ENCODE measurements at regions not wholly inside any gene's neighbourhood (a gene's known extent, or its start where the extent isn't known, plus 50 kb on each side); places are given as distances from the start of the nearest gene placed in this dataset.
"Not testable (repeated sequence)": the region's sequence is repeated elsewhere in the genome, so short reads cannot be mapped to it uniquely, and the experiment has no call there.

- no CpG with 5 or more reads among the region's 1 CpG for WGBS, 2 experiments (ENCODE audit: insufficient coverage in 2 of 2)
- no peaks in the 10 kb centered on the region for H3K36me3 ChIP-seq (ENCODE audit: control insufficient read depth, insufficient read depth, low read length)
- no peak overlapping the region for H3K4me3 ChIP-seq (ENCODE audit: extremely low read depth, insufficient read depth, low read length, poor library complexity, severe bottlenecking)
- no peaks in the 10 kb centered on the region for H3K4me1 ChIP-seq (ENCODE audit: control insufficient read depth, insufficient read depth, low read length, poor library complexity, severe bottlenecking)
- no peak overlapping the region for H3K27ac ChIP-seq (ENCODE audit: low read depth, low read length, severe bottlenecking)
- H3K9me3 ChIP-seq (ENCODE audit: control insufficient read depth, low read length), result peaks cover 3% of the 10 kb centered on the region
Observed at GRCh38 chrX:35461164-35461563, 337.0 kb upstream of the MAGEB16 start.

GRCh38 chrX:35496671-35497070 is 301.5 kb upstream of the MAGEB16 start:
- WGBS, 2 experiments (ENCODE audit: insufficient coverage in 2 of 2), result 78 to 86% methylated on average over 5 of the region's 7 CpGs
- H3K4me1 ChIP-seq (ENCODE audit: control insufficient read depth, insufficient read depth, low read length, poor library complexity, severe bottlenecking); H3K36me3 ChIP-seq (ENCODE audit: control insufficient read depth, insufficient read depth, low read length); H3K27ac ChIP-seq (ENCODE audit: low read depth, low read length, severe bottlenecking); H3K4me3 ChIP-seq (ENCODE audit: extremely low read depth, insufficient read depth, low read length, poor library complexity, severe bottlenecking); H3K9me3 ChIP-seq (ENCODE audit: control insufficient read depth, low read length): not testable (repeated sequence)

- H3K4me3 ChIP-seq (ENCODE audit: extremely low read depth, insufficient read depth, low read length, poor library complexity, severe bottlenecking); H3K4me1 ChIP-seq (ENCODE audit: control insufficient read depth, insufficient read depth, low read length, poor library complexity, severe bottlenecking); H3K36me3 ChIP-seq (ENCODE audit: control insufficient read depth, insufficient read depth, low read length); H3K9me3 ChIP-seq (ENCODE audit: control insufficient read depth, low read length); H3K27ac ChIP-seq (ENCODE audit: low read depth, low read length, severe bottlenecking): not testable (repeated sequence)
- 93 to 96% methylated on average over 3 of the region's 7 CpGs for WGBS, 2 experiments (ENCODE audit: insufficient coverage in 2 of 2)
Observed at GRCh38 chrX:35497453-35497852, 300.7 kb upstream of the MAGEB16 start.

GRCh38 chrX:35499071-35499862 is 298.9 kb upstream of the MAGEB16 start:
- WGBS, 2 experiments (ENCODE audit: insufficient coverage in 2 of 2), result 100% methylated on average over 6 to 9 of the region's 55 CpGs
- H3K4me1 ChIP-seq (ENCODE audit: control insufficient read depth, insufficient read depth, low read length, poor library complexity, severe bottlenecking), result no peaks in the 10 kb centered on the region
- no peak overlapping the region for H3K27ac ChIP-seq (ENCODE audit: low read depth, low read length, severe bottlenecking)
- no peaks in the 10 kb centered on the region for H3K9me3 ChIP-seq (ENCODE audit: control insufficient read depth, low read length)
- H3K4me3 ChIP-seq (ENCODE audit: extremely low read depth, insufficient read depth, low read length, poor library complexity, severe bottlenecking), result no peak overlapping the region
- H3K36me3 ChIP-seq (ENCODE audit: control insufficient read depth, insufficient read depth, low read length), result no peaks in the 10 kb centered on the region

- no peaks in the 10 kb centered on the region for H3K36me3 ChIP-seq (ENCODE audit: control insufficient read depth, insufficient read depth, low read length)
- H3K4me1 ChIP-seq (ENCODE audit: control insufficient read depth, insufficient read depth, low read length, poor library complexity, severe bottlenecking), result no peaks in the 10 kb centered on the region
- no peak overlapping the region for H3K27ac ChIP-seq (ENCODE audit: low read depth, low read length, severe bottlenecking)
- H3K9me3 ChIP-seq (ENCODE audit: control insufficient read depth, low read length), result no peaks in the 10 kb centered on the region
- H3K4me3 ChIP-seq (ENCODE audit: extremely low read depth, insufficient read depth, low read length, poor library complexity, severe bottlenecking), result no peak overlapping the region
- no CpG with 5 or more reads among the region's 3 CpGs for WGBS, 2 experiments (ENCODE audit: insufficient coverage in 2 of 2)
Observed at GRCh38 chrX:35507701-35508100, 290.4 kb upstream of the MAGEB16 start.

- WGBS, 2 experiments (ENCODE audit: insufficient coverage in 2 of 2), result 90 to 94% methylated on average over 5 to 6 of the region's 8 CpGs
- H3K36me3 ChIP-seq (ENCODE audit: control insufficient read depth, insufficient read depth, low read length); H3K4me3 ChIP-seq (ENCODE audit: extremely low read depth, insufficient read depth, low read length, poor library complexity, severe bottlenecking); H3K9me3 ChIP-seq (ENCODE audit: control insufficient read depth, low read length); H3K27ac ChIP-seq (ENCODE audit: low read depth, low read length, severe bottlenecking); H3K4me1 ChIP-seq (ENCODE audit: control insufficient read depth, insufficient read depth, low read length, poor library complexity, severe bottlenecking): not testable (repeated sequence)
Observed at GRCh38 chrX:35548003-35548402, 250.1 kb upstream of the MAGEB16 start.

GRCh38 chrX:35557916-35558315 is 240.2 kb upstream of the MAGEB16 start:
- Histone ChIP-seq H3K4me1 (ENCODE audit: control insufficient read depth, insufficient read depth, low read length, poor library complexity, severe bottlenecking) (no peaks in the 10 kb centered on the region), H3K36me3 (ENCODE audit: control insufficient read depth, insufficient read depth, low read length) (no peaks in the 10 kb centered on the region), H3K4me3 (ENCODE audit: extremely low read depth, insufficient read depth, low read length, poor library complexity, severe bottlenecking) (no peak overlapping the region), H3K27ac (ENCODE audit: low read depth, low read length, severe bottlenecking) (no peak overlapping the region), H3K9me3 (ENCODE audit: control insufficient read depth, low read length) (no peaks in the 10 kb centered on the region)
- no CpG with 5 or more reads among the region's 1 CpG for WGBS, 2 experiments (ENCODE audit: insufficient coverage in 2 of 2)

GRCh38 chrX:35561985-35562384 is 236.2 kb upstream of the MAGEB16 start:
- WGBS, 2 experiments (ENCODE audit: insufficient coverage in 2 of 2), result no CpG with 5 or more reads among the region's 1 CpG

GRCh38 chrX:35562395-35562794 is 235.7 kb upstream of the MAGEB16 start:
- WGBS, 2 experiments (ENCODE audit: insufficient coverage in 2 of 2), result no CpG with 5 or more reads among the region's 3 CpGs
- no peak overlapping the region for H3K27ac ChIP-seq (ENCODE audit: low read depth, low read length, severe bottlenecking)
- H3K36me3 ChIP-seq (ENCODE audit: control insufficient read depth, insufficient read depth, low read length), result no peaks in the 10 kb centered on the region
- no peaks in the 10 kb centered on the region for H3K9me3 ChIP-seq (ENCODE audit: control insufficient read depth, low read length)
- H3K4me3 ChIP-seq (ENCODE audit: extremely low read depth, insufficient read depth, low read length, poor library complexity, severe bottlenecking), result no peak overlapping the region
- no peaks in the 10 kb centered on the region for H3K4me1 ChIP-seq (ENCODE audit: control insufficient read depth, insufficient read depth, low read length, poor library complexity, severe bottlenecking)

More at GRCh38 chrX:35561985-35562384, 236.2 kb upstream of the MAGEB16 start:
- H3K4me1 ChIP-seq (ENCODE audit: control insufficient read depth, insufficient read depth, low read length, poor library complexity, severe bottlenecking), result no peaks in the 10 kb centered on the region
- no peaks in the 10 kb centered on the region for H3K36me3 ChIP-seq (ENCODE audit: control insufficient read depth, insufficient read depth, low read length)
- H3K9me3 ChIP-seq (ENCODE audit: control insufficient read depth, low read length), result no peaks in the 10 kb centered on the region
- H3K27ac ChIP-seq (ENCODE audit: low read depth, low read length, severe bottlenecking), result no peak overlapping the region
- no peak overlapping the region for H3K4me3 ChIP-seq (ENCODE audit: extremely low read depth, insufficient read depth, low read length, poor library complexity, severe bottlenecking)

- Histone ChIP-seq H3K4me3 (ENCODE audit: extremely low read depth, insufficient read depth, low read length, poor library complexity, severe bottlenecking) (no peak overlapping the region), H3K9me3 (ENCODE audit: control insufficient read depth, low read length) (no peaks in the 10 kb centered on the region), H3K27ac (ENCODE audit: low read depth, low read length, severe bottlenecking) (no peak overlapping the region), H3K4me1 (ENCODE audit: control insufficient read depth, insufficient read depth, low read length, poor library complexity, severe bottlenecking) (no peaks in the 10 kb centered on the region), H3K36me3 (ENCODE audit: control insufficient read depth, insufficient read depth, low read length) (no peaks in the 10 kb centered on the region)
Observed at GRCh38 chrX:35590210-35590609, 207.9 kb upstream of the MAGEB16 start.

GRCh38 chrX:35611562-35611961 is 186.6 kb upstream of the MAGEB16 start:
- H3K36me3 ChIP-seq (ENCODE audit: control insufficient read depth, insufficient read depth, low read length); H3K27ac ChIP-seq (ENCODE audit: low read depth, low read length, severe bottlenecking); H3K4me1 ChIP-seq (ENCODE audit: control insufficient read depth, insufficient read depth, low read length, poor library complexity, severe bottlenecking); H3K4me3 ChIP-seq (ENCODE audit: extremely low read depth, insufficient read depth, low read length, poor library complexity, severe bottlenecking); H3K9me3 ChIP-seq (ENCODE audit: control insufficient read depth, low read length): not testable (repeated sequence)
- no CpG with 5 or more reads among the region's 6 CpGs for WGBS, 2 experiments (ENCODE audit: insufficient coverage in 2 of 2)
